HL-60 (cell line): ENCODE measurements at regions not wholly inside any gene's neighbourhood (a gene's known extent, or its start where the extent isn't known, plus 50 kb on each side); places are given as distances from the start of the nearest gene placed in this dataset.

Source experiments
- DNase-seq, 2 experiments: peaks; one replicate each; pipeline ENCODE4 v3.0.0-alpha.2; 2010 to 2020; ENCODE audit warnings: low read depth in 1 of 2, low spot score in 1 of 2
- H3K27ac ChIP-seq: fragments of 250-450 bp; sonication (Bioruptor Pico); replicated peaks from 2 replicates; pipeline ENCODE4 v1.5.1; 2020; ENCODE audit warnings: mild to moderate bottlenecking, moderate library complexity
- H3K27me3 ChIP-seq: fragments of 250-450 bp; sonication (Bioruptor Pico); 2 replicates; pipeline ENCODE4 v1.5.1; 2021; ENCODE audit warnings: mild to moderate bottlenecking, moderate library complexity; ENCODE audit not compliant: insufficient read depth, poor library complexity, severe bottlenecking
- H3K4me3 ChIP-seq: replicated peaks from 2 replicates; pipeline ENCODE4 v1.5.1; 2011; ENCODE audit warnings: mild to moderate bottlenecking, control low read depth, low read length; ENCODE audit not compliant: insufficient read depth
- GABPA ChIP-seq: IDR thresholded peaks from 2 replicates; pipeline ENCODE4 v1.6.1; 2012; ENCODE audit warnings: low read depth
- POLR2AphosphoS5 ChIP-seq: IDR thresholded peaks from 2 replicates; pipeline ENCODE4 v1.6.1; 2012; ENCODE audit warnings: low read depth
- REST ChIP-seq: IDR thresholded peaks from 2 replicates; pipeline ENCODE4 v1.6.1; 2012; ENCODE audit warnings: low read depth; ENCODE audit not compliant: insufficient replicate concordance
- SPI1 ChIP-seq: IDR thresholded peaks from 2 replicates; pipeline ENCODE4 v1.6.1; 2012; ENCODE audit warnings: low read depth, mild to moderate bottlenecking, borderline replicate concordance
- TF ChIP-seq, protein P1 (sequence below): IDR thresholded peaks from one replicate; pipeline ENCODE4 v1.5.1; 2011; ENCODE audit warnings: low read length, control low read depth, inconsistent platforms; ENCODE audit not compliant: insufficient read depth

DNA sequence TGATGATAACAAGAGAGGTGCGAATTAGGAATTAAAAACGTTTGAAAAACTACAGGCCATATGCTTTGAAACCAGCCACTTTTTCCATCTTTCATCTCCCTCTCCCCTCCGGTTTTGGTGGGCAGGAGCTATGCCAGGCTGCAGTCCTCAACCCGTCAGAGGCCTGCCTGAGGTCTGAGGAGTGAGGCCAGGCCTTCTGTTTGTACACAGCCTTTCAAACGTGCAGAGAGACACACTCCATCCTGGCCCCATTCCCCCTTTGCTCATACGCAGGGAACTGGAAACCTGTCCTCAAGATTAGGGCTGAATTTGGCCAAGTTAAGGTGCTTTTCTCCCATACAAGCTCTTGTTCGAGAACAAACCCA, 74.5 kb downstream of the ZIC5 start:
- DNase-seq = no peak
- Histone ChIP-seq H3K27me3 (peaks cover 45% of the 10 kb centered on the region), H3K4me3 (no peak overlapping the region), H3K27ac (no peak overlapping the region)
- TF ChIP-seq, protein P1, sequence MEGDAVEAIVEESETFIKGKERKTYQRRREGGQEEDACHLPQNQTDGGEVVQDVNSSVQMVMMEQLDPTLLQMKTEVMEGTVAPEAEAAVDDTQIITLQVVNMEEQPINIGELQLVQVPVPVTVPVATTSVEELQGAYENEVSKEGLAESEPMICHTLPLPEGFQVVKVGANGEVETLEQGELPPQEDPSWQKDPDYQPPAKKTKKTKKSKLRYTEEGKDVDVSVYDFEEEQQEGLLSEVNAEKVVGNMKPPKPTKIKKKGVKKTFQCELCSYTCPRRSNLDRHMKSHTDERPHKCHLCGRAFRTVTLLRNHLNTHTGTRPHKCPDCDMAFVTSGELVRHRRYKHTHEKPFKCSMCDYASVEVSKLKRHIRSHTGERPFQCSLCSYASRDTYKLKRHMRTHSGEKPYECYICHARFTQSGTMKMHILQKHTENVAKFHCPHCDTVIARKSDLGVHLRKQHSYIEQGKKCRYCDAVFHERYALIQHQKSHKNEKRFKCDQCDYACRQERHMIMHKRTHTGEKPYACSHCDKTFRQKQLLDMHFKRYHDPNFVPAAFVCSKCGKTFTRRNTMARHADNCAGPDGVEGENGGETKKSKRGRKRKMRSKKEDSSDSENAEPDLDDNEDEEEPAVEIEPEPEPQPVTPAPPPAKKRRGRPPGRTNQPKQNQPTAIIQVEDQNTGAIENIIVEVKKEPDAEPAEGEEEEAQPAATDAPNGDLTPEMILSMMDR = no peak
- TF ChIP-seq POLR2AphosphoS5 (no peak), SPI1 (no peak), REST (no peak), GABPA (no peak)

DNA sequence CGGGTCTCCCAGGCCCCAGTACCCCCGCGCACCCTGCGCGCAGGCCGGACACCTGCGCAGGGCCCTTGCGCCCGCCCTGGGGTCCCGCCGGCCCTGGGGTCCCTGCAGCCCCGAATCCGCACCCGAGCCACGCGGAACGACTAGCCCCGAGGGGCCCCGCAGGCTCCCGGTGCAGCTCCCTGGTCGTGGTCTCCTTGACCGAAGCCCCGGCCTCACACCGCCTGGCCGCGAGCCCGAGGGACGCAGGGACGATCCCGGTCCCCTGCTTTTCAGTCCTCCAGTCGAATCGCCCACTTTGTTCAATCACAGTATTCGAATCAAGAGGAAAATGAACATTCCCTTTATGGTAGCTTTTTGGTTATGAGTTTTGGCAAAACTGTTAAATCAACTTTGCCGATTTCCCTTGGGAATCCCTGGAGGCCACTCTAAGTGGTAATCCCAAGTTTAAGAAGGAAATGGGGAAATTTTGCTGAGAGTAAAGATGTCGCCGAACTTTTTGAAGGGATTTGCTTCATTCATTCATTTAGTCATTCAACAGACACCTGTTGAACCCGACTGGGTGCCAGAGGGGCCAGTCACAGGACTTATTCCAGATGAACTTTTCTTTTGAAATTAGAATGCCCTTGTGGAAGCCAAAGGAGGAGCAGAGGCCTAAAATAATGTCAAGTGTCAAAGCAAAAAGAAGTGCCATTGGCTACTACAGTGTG, 75.0 kb downstream of the ZIC5 start:
- DNase-seq = no peak
- H3K27me3 ChIP-seq = peaks cover 44% of the 10 kb centered on the region
- no peak overlapping the region for H3K27ac ChIP-seq
- TF ChIP-seq, protein P1 = no peak
- no peak for TF ChIP-seq POLR2AphosphoS5
- no peak for TF ChIP-seq GABPA
- TF ChIP-seq SPI1 = no peak
- TF ChIP-seq REST = no peak
- no peak overlapping the region for H3K4me3 ChIP-seq

GRCh38 chr13:99895444-99896368, 75.9 kb downstream of the ZIC5 start:
- no peak for DNase-seq
- Histone ChIP-seq H3K27ac (no peak overlapping the region), H3K27me3 (peaks cover 44% of the 10 kb centered on the region), H3K4me3 (no peak overlapping the region)
- TF ChIP-seq SPI1 (no peak), POLR2AphosphoS5 (no peak), REST (no peak), GABPA (no peak)
